H1 (cell line): ENCODE measurements at regions not wholly inside any gene's neighbourhood (a gene's known extent, or its start where the extent isn't known, plus 50 kb on each side); places are given as distances from the start of the nearest gene placed in this dataset.

Source experiments
- CTCF ChIA-PET: fragments of 300-600 bp; sonication (Branson Sonifier 250); formaldehyde crosslinking; loops from one replicate; lab custom pipeline; 2021; ENCODE audit not compliant: partially characterized antibody; lab: Charles Lee
- POLR2A ChIA-PET: fragments of 300-600 bp; sonication (Branson Sonifier 250); formaldehyde crosslinking; loops from one replicate; lab custom pipeline; 2021; ENCODE audit warnings: inconsistent platforms; ENCODE audit not compliant: partially characterized antibody; lab: Charles Lee
- DNase-seq, 2 experiments: peaks; one replicate each; pipeline versions ENCODE4 v3.0.0 to v3.0.0-alpha.2; 2010 to 2022; ENCODE audit warnings: low spot score in 2 of 2, low read depth in 1 of 2, mixed read lengths in 1 of 2
- FAIRE-seq: peaks from 2 replicates; lab custom pipeline; 2011; peaks lifted over from hg19 to GRCh38; lab: Jason Lieb, UNC
- H2AFZ ChIP-seq: 2 replicates; pipeline ENCODE4 v1.8.1; 2012; ENCODE audit warnings: low read length, inconsistent platforms
- H2AK5ac ChIP-seq: 2 replicates; pipeline ENCODE4 v1.6.1; 2013; ENCODE audit warnings: low read depth, low read length
- H2BK120ac ChIP-seq: replicated peaks from 2 replicates; pipeline ENCODE3; 2013; ENCODE audit warnings: low read depth, low read length, inconsistent platforms
- H2BK12ac ChIP-seq: 2 replicates; pipeline ENCODE4 v1.6.1; 2013; ENCODE audit warnings: low read depth, low read length
- H2BK15ac ChIP-seq: 2 replicates; pipeline ENCODE4 v1.6.1; 2013; ENCODE audit warnings: low read length
- H2BK20ac ChIP-seq: 2 replicates; pipeline ENCODE4 v1.6.1; 2013; ENCODE audit warnings: low read length
- H2BK5ac ChIP-seq: 2 replicates; pipeline ENCODE4 v1.6.1; 2013; ENCODE audit warnings: low read depth, low read length
- H3K14ac ChIP-seq: 2 replicates; pipeline ENCODE4 v1.6.1; 2013; ENCODE audit warnings: inconsistent platforms; ENCODE audit not compliant: insufficient read length
- H3K18ac ChIP-seq: 2 replicates; pipeline ENCODE4 v1.6.1; 2013; ENCODE audit warnings: low read length; ENCODE audit errors: extremely low read depth
- H3K23ac ChIP-seq: 2 replicates; pipeline ENCODE4 v1.6.1; 2013; ENCODE audit warnings: inconsistent platforms; ENCODE audit not compliant: insufficient read length
- H3K23me2 ChIP-seq: 2 replicates; pipeline ENCODE4 v1.6.1; 2013; ENCODE audit warnings: low read depth, low read length
- H3K27ac ChIP-seq: 2 replicates; pipeline ENCODE4 v1.6.1; 2011; ENCODE audit warnings: low read depth, low read length, inconsistent platforms
- H3K27me3 ChIP-seq, 4 experiments: replicated peaks in 1 of 4; 1 replicate in 1 of 4; 2 replicates in 3 of 4; pipeline versions ENCODE4 v1.6.1 to v1.8.1; 2011 to 2013; ENCODE audit warnings: low read length in 3 of 4, mild to moderate bottlenecking in 3 of 4, inconsistent platforms in 2 of 4, mixed read lengths in 2 of 4, moderate library complexity in 1 of 4; ENCODE audit not compliant: control insufficient read depth in 3 of 4, insufficient read depth in 3 of 4; ENCODE audit errors: extremely low read depth in 1 of 4
- H3K36me3 ChIP-seq, 4 experiments: 2 replicates each; pipeline versions ENCODE4 v1.6.1 to v1.8.1; 2011 to 2013; ENCODE audit warnings: mild to moderate bottlenecking in 4 of 4, low read length in 3 of 4, moderate library complexity in 2 of 4, control low read depth in 1 of 4, inconsistent platforms in 1 of 4; ENCODE audit not compliant: insufficient read depth in 4 of 4, control insufficient read depth in 2 of 4
- H3K4ac ChIP-seq: replicated peaks from 2 replicates; pipeline ENCODE3; 2013; ENCODE audit warnings: low read length, low read depth, mixed read lengths, inconsistent platforms; ENCODE audit not compliant: insufficient read length
- H3K4me1 ChIP-seq, 4 experiments: replicated peaks in 1 of 4; 1 replicate in 1 of 4; 2 replicates in 3 of 4; pipeline versions ENCODE4 v1.6.1 to v1.8.1; 2011 to 2013; ENCODE audit warnings: low read length in 3 of 4, inconsistent platforms in 2 of 4, mixed read lengths in 1 of 4; ENCODE audit not compliant: insufficient read depth in 4 of 4, control insufficient read depth in 3 of 4
- H3K4me2 ChIP-seq, 2 experiments: 2 replicates each; pipeline versions ENCODE4 v1.6.1 to v1.8.1; 2011 to 2013; ENCODE audit warnings: low read depth in 2 of 2, low read length in 2 of 2, control low read depth in 1 of 2, inconsistent platforms in 1 of 2, mild to moderate bottlenecking in 1 of 2; ENCODE audit not compliant: insufficient read depth in 1 of 2
- H3K4me3 ChIP-seq, 4 experiments: fragments of 200-600, 300-600 bp in 1 of 4; sonication (generic), shearing (Covaris generic), sonication (Bioruptor Twin) in 1 of 4; 2 replicates each; pipeline versions ENCODE4 v1.5.1 to v1.8.1; 2011 to 2016; ENCODE audit warnings: low read length in 4 of 4, low read depth in 3 of 4, control low read depth in 2 of 4, inconsistent platforms in 2 of 4, mild to moderate bottlenecking in 2 of 4, mixed read lengths in 1 of 4, moderate library complexity in 1 of 4; ENCODE audit not compliant: insufficient read depth in 2 of 4; ENCODE audit errors: extremely low read depth in 1 of 4
- H3K56ac ChIP-seq: replicated peaks from 2 replicates; pipeline ENCODE3; 2013; ENCODE audit warnings: low read depth, mild to moderate bottlenecking, mixed read lengths, low read length, inconsistent platforms; ENCODE audit not compliant: insufficient read length
- H3K79me1 ChIP-seq: 2 replicates; pipeline ENCODE4 v1.6.1; 2013; ENCODE audit warnings: low read depth, low read length, control low read depth
- H3K79me2 ChIP-seq, 2 experiments: 2 replicates each; pipeline versions ENCODE4 v1.6.1 to v1.8.1; 2012 to 2013; ENCODE audit warnings: low read length in 2 of 2, mild to moderate bottlenecking in 2 of 2, inconsistent platforms in 1 of 2; ENCODE audit not compliant: insufficient read depth in 2 of 2, control insufficient read depth in 1 of 2
- H3K9ac ChIP-seq, 4 experiments: replicated peaks in 1 of 4; 1 replicate in 1 of 4; 2 replicates in 3 of 4; pipeline versions ENCODE4 v1.6.1 to v1.8.1; 2011 to 2013; ENCODE audit warnings: low read depth in 3 of 4, low read length in 3 of 4, control low read depth in 2 of 4, mild to moderate bottlenecking in 2 of 4, moderate library complexity in 2 of 4, inconsistent platforms in 1 of 4; ENCODE audit errors: extremely low read depth in 1 of 4
- H3K9me3 ChIP-seq, 2 experiments: 2 replicates each; pipeline versions ENCODE4 v1.6.1 to v1.8.1; 2012 to 2013; ENCODE audit warnings: mild to moderate bottlenecking in 2 of 2, moderate library complexity in 2 of 2, control low read depth in 1 of 2, inconsistent platforms in 1 of 2, low read depth in 1 of 2, low read length in 1 of 2, mixed read lengths in 1 of 2; ENCODE audit not compliant: insufficient read depth in 2 of 2
- H4K20me1 ChIP-seq, 2 experiments: replicated peaks in 1 of 2; 2 replicates each; pipeline versions ENCODE3 to v1.8.1; 2011 to 2013; ENCODE audit warnings: inconsistent platforms in 2 of 2, low read length in 2 of 2, mild to moderate bottlenecking in 1 of 2; ENCODE audit not compliant: insufficient read depth in 2 of 2, control insufficient read depth in 1 of 2
- H4K5ac ChIP-seq: 2 replicates; pipeline ENCODE4 v1.6.1; 2013; ENCODE audit warnings: low read length, low read depth, mixed read lengths, inconsistent platforms; ENCODE audit not compliant: insufficient read length
- H4K8ac ChIP-seq: 2 replicates; pipeline ENCODE4 v1.8.0; 2013; ENCODE audit warnings: mild to moderate bottlenecking, moderate library complexity, low read length, inconsistent platforms; ENCODE audit not compliant: insufficient read depth; ENCODE audit errors: extremely low read depth
- H4K91ac ChIP-seq: replicated peaks from 2 replicates; pipeline ENCODE3; 2013; ENCODE audit warnings: low read length, mixed read lengths, inconsistent platforms; ENCODE audit not compliant: insufficient read length
- ASH2L ChIP-seq: fragments of 200-600, 300-600 bp; sonication (generic); IDR thresholded peaks from one replicate; pipeline ENCODE4 v1.7.1; 2017; ENCODE audit warnings: low read length
- BACH1 ChIP-seq: IDR thresholded peaks from 2 replicates; pipeline ENCODE4 v1.6.1; 2012; ENCODE audit warnings: low read length, improper control_type of control experiment
- CHD1 ChIP-seq: IDR thresholded peaks from 2 replicates; pipeline ENCODE4 v1.6.1; 2012; ENCODE audit warnings: low read depth, low read length, improper control_type of control experiment
- CREB1 ChIP-seq: IDR thresholded peaks from 2 replicates; pipeline ENCODE4 v1.6.1; 2012; ENCODE audit warnings: inconsistent platforms
- HDAC6 ChIP-seq: IDR thresholded peaks from one replicate; pipeline ENCODE4 v1.7.1; 2012; ENCODE audit warnings: low read depth, mild to moderate bottlenecking, inconsistent platforms, low read length, moderate library complexity
- POU5F1 ChIP-seq: IDR thresholded peaks from 2 replicates; pipeline ENCODE4 v1.6.1; 2011; ENCODE audit warnings: low read depth, mild to moderate bottlenecking, low read length, moderate library complexity
- RBBP5 ChIP-seq: IDR thresholded peaks from 2 replicates; pipeline ENCODE4 v1.7.1; 2012; ENCODE audit warnings: low read depth, mild to moderate bottlenecking, inconsistent platforms, low read length, moderate library complexity, borderline replicate concordance
- SP2 ChIP-seq: IDR thresholded peaks from 2 replicates; pipeline ENCODE4 v1.6.1; 2012; ENCODE audit warnings: mild to moderate bottlenecking, low read length, inconsistent platforms
- TEAD4 ChIP-seq: IDR thresholded peaks from 2 replicates; pipeline ENCODE4 v1.6.1; 2012; ENCODE audit warnings: low read depth, low read length, inconsistent platforms, mixed read lengths
- ZNF274 ChIP-seq: IDR thresholded peaks from 2 replicates; pipeline ENCODE4 v1.7.0; 2012; ENCODE audit warnings: low read length, borderline replicate concordance; ENCODE audit errors: extremely low read depth
- WGBS, 2 experiments: shearing (Covaris generic) in 1 of 2; methylation state at CpG; one replicate each; pipeline versions ENCODE4 v1.1.6 to v1.1.7; 2013 to 2015; ENCODE audit warnings: low lambda C conversion rate in 2 of 2, mixed read lengths in 2 of 2, inconsistent platforms in 1 of 2, low coverage in 1 of 2, missing lambda C conversion rate in 1 of 2; ENCODE audit not compliant: insufficient replicate concordance in 2 of 2, insufficient coverage in 1 of 2, insufficient read length in 1 of 2; ENCODE audit errors: extremely low coverage in 1 of 2, missing lambda C conversion rate in 1 of 2; 5-methylcytosine and 5-hydroxymethylcytosine counted together

GRCh38 chr1:104797982-104798381 lies 1048.3 kb downstream of the AMY1C start:
- POLR2A ChIA-PET, result no interaction called here
- H2AFZ ChIP-seq, result no peak overlapping the region

More at GRCh38 chr1:104797982-104798381, 1048.3 kb downstream of the AMY1C start:
- Histone ChIP-seq H3K79me1 (no peaks in the 10 kb centered on the region), H3K27ac (no peak overlapping the region), H4K8ac (no peak overlapping the region), H3K9ac (no peak overlapping the region), H3K4me2 (no peak overlapping the region), H4K91ac (no peak overlapping the region), H3K4ac (no peak overlapping the region), H4K20me1 (no peaks in the 10 kb centered on the region), H3K36me3 (no peaks in the 10 kb centered on the region), H2BK120ac (no peak overlapping the region), H2BK12ac (no peak overlapping the region), H3K79me2 (no peaks in the 10 kb centered on the region), H3K23me2 (no peaks in the 10 kb centered on the region), H3K14ac (no peak overlapping the region), H2AK5ac (no peak overlapping the region), H3K4me3 (no peak overlapping the region), H3K23ac (no peak overlapping the region), H3K56ac (no peak overlapping the region), H2BK5ac (no peak overlapping the region), H3K4me1 (no peaks in the 10 kb centered on the region), H3K18ac (no peak overlapping the region), H2BK15ac (no peak overlapping the region), H4K5ac (no peak overlapping the region), H2BK20ac (no peak overlapping the region), H3K9me3 (no peaks in the 10 kb centered on the region), H3K27me3 (no peaks in the 10 kb centered on the region)
- 92% methylated on average over 2 of the region's 2 CpGs; no CpG with 5 or more reads in 1 of the 2 experiments for WGBS, 2 experiments
- no peak for DNase-seq
- CTCF ChIA-PET, result no interaction called here
- FAIRE-seq, result no peak
- TF ChIP-seq CREB1 (no peak), POU5F1 (no peak), ZNF274 (no peak), SP2 (no peak), BACH1 (no peak), RBBP5 (no peak), HDAC6 (no peak), TEAD4 (no peak), ASH2L (no peak), CHD1 (no peak)
